EH (cell line): ENCODE measurements at regions not wholly inside any gene's neighbourhood (a gene's known extent, or its start where the extent isn't known, plus 50 kb on each side); places are given as distances from the start of the nearest gene placed in this dataset.

ENCODE experiments used
- DNase-seq: peaks from one replicate; pipeline ENCODE4 v3.0.0-alpha.2; 2015; ENCODE audit warnings: low read depth

DNA sequence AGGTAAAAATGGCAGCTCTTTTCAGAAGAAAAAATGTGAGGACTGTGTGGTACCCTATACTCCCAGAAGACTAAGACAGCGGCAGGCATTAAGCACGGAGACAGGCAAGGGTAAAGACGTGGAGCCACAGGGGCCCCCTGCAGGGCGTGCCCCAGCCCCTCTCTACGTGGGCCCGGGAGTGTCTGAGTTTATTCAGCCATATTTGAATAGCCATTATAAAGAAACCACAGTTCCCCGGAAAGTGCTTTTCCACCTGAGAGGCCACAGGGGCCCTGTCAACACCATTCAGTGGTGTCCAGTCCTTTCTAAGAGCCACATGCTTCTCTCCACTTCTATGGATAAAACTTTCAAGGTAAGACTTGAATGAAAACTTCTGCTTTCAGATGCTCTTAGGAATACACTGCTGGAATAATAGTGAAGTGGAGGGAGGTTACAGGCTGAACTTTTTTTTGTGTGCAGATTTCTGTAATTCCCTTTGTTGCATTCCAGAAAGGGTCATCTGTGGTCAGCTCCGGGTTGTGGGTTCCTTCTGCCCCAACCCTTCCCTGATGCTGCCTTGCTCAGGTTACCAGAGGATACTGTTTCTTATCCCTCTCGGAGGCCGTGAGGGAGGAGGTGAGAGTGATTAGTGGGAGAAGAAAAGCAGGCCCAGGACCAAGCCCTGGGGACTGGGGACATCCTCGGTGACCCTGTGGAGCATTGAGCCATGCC is 58.4 kb downstream of the SLC25A47 start:
- peak; percentile 37 for DNase-seq

DNA sequence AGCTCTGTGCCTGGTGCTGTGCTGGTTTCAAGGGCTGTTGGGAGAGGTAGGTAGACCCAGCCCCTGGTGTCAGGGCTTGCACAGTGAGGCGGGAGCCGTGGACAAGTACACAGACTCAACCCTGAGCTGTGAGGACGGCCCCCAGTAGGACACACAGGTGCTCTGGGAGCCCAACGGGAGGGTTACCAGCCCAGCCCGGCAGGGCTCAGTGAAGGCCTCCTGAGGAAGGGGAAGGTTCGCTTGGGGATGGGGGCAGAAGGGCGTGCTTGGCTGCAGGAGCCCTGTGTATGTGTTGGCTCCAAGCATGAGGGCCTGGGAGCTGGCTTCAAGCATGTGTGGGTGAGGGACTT is 58.9 kb downstream of the SLC25A47 start:
- no peak for DNase-seq

DNA sequence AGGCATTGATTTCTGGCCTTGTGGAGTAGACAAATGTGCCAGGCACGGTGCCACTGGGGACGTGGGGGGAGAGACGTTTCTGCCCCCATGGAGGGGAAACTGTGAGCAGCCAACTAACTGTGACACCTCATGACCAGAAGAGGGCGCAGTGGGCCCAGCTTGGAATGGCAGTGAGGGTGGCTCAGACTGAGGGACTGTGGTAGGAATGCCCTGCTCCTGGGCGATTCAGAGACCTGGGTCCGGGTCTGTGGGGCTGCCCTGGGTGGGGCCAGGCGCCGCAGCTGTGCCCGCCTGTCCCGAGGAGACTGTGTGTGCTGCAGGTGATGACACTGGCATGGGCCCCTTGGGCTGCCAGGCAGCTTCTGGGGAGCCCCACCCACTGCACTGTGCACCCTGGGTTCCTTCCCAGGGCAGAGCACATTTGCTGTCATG is 60.6 kb downstream of the SLC25A47 start:
- peak; percentile 68 for DNase-seq

DNA sequence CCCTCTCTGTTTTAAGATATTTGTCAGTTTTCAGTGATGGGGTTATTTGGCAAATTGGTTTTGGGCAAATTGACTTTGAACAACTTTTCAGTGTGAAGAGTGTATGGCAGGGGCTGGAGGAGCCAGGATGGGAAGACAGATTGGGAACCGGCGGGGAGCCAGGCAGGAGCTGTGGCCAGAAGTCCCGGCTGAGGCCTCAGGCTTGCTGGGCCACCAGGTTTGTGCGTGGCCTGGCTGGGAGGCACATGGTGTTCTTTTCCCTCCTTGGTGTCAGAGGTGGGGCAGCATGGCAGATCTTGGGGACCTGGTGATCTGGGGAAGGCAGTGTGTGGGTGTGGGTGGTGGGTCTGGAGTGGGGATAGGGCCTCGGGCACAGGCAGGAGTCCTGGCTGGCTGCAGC is 61.1 kb downstream of the SLC25A47 start:
- DNase-seq = no peak

DNA sequence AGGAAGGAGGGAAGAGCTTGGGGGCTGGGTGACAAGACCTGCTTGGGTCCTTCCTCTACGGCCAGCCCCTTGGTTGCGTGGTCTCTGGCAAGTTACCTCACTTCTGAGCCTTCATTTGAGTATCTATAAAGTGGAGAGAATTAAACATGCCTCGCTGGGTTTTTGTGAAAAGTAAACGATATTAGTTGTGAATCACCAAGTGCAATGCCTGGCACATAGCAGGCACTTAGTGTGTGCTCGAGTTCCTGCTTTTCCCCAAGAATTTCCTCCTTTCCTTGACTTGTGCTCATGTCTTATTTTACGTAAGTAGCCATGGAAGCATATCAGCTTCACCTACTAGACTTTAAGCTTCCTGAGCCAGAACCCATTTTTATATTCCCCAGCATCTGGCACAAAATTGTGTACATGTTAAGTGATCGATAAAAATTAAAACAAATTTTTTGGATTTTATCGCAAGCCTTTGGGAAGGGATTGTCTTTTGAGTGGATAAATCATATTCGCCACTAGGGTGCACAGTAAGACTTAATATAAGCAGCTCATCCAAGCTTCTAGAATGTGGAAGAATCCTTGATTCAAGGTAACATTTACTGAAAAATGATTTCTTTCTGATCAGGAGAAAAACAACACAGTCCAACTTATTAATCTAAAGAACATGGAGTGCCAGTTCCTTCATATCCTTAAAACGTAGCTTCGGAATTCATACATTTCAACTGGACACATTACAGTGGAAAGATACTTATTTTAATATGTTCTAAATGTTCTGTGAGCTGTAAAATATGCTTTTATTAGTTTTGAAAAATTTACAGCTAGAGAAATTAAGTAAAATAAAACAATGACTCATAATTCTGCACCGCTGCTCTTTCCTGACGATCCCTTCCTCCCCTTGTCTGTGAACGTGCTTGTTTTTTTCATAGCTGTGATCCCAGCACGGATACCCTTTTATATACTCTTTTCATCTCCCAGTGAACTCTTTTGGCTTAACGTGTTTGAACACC is 62.0 kb downstream of the SLC25A47 start:
- peak; percentile 67 for DNase-seq

DNA sequence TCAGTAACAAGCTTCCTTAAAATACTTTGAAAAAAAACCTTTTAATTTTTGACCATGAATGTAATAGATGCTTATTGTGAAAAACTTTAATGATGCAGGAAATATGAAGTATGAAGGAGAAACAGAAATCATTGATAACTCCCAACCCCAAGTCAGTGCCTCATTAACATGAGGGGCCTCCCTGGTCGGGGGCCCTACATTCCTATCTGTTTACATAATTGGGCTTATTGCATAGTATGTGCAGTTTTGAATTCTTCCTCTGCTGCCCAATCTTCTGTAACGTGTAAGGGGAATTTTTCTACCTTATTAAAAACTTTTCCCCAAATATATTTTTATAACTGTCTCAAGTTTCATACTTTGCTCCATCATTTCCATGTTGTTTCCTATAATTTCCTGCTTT is 63.0 kb downstream of the SLC25A47 start:
- DNase-seq = no peak

DNA sequence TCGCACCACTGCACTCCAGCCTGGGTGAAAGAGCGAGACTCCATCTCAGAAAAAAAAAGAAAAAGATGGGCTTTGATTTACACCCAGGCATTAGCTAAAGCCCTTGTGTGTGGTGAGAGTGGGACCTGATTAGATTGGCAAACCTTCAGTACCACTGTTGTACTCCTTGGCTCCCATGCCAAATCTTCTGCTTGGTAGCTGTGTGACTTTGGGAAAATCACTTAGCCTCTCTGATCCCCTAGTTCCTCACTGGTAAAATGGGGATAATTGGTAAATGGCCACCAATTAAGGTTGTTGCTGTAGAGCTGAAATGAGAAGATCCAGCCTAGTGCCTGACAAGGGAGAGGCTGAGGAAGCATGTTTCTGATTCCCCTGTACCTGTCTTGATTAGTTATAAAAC is 63.7 kb downstream of the SLC25A47 start:
- DNase-seq = no peak

DNA sequence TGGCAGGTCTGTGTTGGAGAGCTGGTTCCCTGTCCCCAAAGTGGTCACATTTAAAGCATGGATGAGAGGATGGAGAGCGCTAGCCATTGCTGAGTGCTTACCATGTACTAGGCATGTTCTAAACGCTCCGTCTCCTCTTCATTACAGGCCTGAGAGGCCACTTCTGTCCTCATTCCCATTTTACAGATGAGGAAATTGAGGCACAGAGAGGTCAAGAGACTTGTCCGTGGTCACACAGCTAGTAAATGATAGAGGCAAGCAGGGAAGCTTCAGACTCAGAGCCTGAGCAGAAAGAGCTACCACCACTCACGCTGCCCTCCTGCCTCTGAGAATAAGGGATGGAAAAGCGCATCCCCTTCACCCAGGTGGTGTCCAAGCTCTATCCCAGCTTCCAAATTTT is 64.3 kb downstream of the SLC25A47 start:
- no peak for DNase-seq

DNA sequence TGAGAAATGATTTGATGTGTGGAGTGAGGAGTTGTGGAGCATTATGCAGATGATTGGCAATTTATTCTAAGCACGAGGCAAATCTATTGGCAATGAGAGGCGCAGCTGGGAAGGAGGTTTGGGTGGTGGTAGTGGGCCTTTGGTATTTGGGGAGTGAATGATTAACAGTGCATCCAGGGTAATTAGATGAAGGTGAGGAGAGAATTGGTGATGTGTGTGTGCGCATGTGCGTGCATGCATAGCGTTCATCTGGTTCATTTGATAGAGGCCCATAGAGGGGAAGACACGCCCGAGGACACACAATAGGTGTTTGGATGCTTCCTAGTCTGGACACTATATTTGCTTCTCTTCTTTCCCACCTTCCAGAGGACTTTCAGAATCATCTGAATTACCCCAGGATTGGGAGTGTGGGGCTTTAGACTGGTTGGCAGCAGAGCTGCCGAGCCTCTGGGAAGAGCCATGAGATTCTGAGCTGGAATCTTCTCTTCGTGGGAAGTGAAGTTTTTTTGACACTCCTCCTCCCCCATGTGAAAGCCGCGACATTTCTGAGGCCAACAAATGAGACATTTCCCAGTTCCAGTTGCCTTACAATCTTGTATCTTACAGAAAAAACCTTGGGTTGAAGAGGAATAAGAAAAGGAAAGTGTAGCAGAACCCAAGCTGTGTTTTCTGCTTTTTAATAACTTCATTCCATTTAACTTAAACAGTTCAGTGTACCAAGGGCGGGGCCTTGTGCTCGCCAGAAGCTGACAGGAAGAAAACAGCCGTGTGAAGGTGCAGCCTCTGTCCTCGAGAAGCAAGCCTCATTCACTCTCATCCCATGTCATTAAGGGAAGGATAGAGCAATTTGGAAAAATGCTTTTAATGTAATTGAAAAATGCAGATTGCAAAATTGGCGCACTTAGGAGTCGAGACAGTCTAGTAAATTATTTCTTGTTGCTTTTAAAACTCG is 65.2 kb downstream of the SLC25A47 start:
- no peak for DNase-seq

DNA sequence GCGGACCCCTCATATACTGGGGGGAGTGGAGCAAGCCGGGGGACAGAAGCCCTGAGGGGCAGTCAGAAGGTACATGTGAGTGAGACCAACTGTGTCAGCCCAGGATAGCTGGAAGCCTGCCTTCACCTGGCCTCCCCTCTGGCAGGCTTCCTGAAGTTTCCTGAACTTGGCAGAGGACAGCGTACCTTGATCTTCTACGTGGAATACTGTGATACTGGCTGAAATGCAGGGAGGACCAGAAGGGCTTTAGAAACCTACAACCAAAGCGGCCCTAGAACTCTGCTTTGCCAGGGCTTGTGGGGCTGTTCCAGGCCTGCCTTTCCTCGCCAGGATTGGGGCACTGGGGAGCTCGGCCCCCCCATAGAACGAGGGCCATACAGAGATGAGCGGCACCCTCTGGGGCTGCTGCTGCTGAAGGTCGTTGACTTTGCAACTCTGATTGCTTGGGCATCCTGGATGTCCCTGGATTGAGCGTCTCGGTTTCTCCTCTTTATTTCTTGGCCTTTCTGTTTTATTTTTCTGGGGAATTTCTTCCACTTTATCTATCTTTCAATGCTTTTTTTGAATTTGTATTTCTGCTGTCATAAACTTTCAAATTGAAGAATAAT is 66.5 kb downstream of the SLC25A47 start:
- no peak for DNase-seq

DNA sequence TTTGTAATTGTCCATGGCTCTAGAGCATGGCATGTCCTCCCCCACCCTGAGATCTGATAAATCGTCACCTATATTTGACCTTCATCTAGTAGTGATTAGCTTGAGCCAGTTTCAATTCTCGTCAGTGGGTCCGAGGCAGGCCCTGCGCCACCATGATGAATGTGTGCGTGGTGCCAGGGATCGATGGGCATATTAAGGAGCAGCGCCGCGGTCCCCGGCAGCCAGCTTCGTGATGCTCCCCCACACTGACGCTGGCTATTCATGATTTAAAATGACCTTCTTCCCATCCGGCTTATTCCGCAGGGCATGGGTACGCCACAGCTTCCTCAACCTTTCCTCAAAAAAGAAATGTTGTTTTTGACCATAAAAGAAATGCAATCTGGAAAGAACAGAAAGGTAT is 68.0 kb downstream of the SLC25A47 start:
- no peak for DNase-seq

DNA sequence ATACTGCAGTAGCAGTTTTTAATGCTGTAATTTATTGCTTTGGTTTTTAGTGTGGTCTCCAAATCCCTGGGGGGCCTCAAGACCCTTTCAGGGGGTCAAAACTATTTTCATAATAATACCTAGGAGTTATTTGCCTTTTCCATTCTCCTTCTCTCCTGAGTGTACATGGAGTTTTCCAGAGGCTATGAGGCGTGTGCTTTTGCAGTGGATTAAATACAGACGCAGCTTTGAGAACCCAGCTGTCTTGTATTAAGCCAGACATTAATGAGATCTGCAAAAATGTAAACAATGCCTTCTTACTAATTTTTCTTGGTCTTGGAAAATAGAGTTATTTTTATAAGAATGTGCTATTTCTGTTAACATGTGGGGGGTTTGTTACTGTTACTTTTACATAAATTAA is 68.6 kb downstream of the SLC25A47 start:
- DNase-seq = peak; percentile 82

DNA sequence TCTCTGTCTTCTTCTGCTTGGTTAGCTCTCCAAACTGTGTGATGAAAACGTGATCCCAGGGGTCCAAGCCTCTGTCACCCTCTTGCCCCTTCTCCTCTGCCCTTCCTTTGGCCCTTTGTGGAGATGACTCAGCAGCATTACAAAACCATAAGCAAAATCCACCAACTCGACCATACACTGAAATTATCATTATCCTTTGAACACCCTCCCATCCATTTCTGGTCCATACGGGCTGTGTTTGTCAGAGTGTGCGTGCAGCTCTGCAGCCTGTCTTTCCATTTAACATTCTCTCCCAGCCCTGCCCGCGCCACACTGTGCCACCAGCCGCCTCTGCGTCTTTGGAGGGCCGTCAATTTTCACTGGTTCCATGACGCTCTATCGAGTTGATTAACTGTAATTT is 69.2 kb downstream of the SLC25A47 start:
- peak; percentile 55 for DNase-seq

DNA sequence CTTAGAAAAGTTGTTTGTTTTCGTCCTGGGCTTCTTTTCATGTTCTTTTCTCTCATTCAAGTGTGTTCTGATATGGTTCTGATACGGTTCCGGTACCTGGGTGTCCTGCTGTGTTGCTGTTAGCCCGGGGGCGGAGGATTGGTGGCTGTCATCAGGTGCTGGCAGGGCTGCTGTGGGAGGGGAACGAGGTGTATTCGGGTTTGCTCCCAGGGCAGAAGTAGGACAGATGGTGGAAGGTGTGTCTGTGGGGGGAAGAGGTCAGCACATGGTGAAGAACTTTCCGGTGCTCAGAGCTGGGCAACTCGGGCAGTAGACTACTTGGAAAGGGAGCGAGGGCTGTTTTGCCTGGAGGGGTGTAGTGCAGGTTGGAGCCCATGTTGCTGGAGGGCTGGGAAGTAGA is 70.2 kb downstream of the SLC25A47 start:
- no peak for DNase-seq

DNA sequence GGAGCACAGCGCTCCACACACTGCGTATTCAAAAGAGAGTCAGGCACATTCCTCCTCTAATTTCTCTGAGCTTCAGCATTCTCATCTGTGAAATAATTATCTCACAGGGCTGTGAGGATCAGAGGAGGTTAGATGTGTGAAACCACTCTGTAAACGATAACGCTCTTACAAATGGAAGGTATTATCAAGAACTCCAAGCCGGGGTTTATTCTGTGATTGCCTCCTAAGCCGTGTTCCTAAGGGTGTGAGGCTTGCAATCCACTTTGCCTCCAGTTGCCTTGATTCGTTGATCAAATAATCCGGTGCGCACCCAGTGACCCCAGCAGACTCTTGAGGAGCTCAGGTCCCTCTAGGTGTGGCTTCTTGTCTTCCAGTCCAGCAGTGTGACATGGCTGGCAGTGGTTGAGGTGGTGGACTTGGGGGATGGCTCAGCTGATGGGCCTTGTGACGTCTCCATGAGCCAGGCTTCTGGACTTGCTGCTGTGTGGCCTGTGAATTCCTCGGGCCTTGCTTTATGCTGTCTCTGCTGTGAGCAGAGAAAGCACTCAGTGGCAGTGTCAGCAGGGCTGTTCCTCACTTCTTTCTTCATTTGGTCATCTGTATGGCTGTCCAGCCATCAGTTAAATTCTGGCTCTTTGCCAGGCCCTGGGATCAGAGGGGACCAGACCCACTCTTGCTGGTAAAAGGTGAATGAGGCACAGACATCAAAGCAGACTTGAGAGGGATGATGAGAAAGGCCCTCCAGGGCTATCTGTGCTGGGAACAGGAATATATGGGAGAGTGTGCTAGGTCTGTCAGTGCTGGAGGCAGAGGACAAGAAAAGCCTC is 71.0 kb downstream of the SLC25A47 start:
- no peak for DNase-seq

DNA sequence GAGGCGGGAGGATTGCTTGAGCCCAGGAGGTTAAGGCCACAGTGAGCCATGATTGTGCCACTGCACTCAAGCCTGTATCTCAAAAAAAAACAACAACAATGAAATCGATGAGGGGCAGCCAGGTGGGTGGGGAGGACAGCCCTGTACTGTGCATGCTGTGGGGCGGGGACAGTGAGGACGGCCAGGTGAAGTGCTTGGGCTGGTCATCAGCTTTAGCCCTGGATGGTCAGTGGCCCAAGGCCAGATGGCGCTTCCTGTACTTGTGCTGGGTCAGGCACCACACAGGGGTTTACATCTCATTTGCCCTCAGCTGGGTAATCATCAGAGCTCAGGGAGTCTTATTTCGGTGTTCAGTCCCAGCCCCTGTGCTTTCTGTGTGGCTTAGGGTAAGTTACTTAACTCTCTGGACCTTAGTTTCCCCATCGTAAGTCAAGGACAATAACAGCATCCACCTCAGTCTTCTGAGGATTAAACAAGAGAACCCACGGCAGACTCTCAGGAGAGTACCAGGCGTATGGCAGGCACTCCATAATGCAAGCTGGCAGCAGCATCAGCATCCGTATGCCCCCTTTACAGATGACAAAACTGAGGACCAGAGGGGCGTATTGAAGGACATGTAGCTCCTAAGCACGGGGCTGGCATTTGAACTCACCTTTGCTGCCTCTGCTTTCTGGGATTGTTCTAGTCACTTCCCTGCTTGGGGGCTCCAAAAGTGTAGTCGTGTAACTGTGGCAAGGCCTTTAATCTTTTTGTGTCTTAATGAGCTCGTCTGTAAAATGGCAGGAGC is 71.9 kb downstream of the SLC25A47 start:
- DNase-seq = no peak

DNA sequence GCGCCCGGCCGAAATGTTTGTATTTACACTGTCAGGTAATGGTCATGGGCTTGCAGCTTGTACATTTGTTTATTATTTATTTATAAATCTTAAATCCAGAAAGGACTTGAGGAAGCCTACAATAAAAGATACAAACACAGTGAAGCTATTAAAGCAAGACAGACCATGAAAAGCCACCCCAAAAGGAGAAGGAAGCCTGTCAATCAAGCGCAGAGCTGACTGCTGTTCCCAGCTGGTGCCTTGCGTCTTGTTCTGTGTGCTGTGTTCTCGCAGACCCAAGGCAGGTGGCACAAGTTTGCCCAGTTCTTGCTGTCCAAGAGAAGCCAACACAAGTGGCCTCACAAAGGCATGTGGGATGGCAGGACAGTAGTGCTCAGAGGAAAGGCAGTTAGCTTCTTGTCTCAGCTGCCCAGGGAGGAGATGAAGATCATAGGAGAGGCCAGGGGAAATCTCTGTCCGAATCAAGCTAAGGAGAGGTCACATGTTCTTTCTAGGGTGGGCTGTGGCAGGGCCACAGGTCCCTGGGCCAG is 73.2 kb downstream of the SLC25A47 start:
- no peak for DNase-seq

DNA sequence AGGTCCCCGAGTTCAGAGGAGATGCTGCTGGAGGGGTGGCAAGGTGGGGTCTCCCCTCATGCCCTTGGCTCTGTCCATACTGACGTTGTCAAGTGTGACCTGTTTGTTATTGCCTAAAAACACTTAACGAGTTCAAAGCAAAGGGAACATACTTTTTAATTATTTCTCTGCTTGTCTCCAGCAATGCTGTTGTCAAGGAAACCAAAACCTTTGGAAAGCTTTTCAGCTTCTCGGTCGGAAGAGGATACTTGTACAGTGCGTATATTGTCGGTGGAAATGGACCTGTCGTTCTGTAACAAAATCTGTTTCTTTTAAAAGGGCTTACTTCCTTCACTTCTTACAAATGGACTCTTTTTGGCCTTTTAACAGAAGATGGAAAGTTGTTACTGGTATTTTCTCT is 73.9 kb downstream of the SLC25A47 start:
- no peak for DNase-seq

DNA sequence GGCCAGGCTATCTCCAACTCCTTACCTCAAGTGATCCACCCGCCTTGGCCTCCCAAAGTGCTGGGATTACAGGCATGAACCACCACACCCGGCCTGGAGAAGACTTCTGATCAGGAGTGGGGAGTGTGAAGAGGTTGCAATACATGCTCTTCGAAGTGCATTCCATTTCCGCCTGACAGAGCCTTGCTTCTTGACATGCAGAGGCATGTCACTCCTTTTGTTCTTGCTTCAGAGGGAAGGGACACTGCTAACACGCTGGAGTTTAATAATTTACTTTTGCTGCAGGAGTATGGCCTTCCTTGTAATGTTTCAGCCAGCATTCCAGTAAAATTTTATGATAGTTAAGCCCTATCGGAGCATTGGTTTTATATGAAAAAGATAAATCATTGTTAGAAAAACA is 74.9 kb downstream of the SLC25A47 start:
- DNase-seq = no peak
